PC-9 (cell line): ENCODE measurements at regions not wholly inside any gene's neighbourhood (a gene's known extent, or its start where the extent isn't known, plus 50 kb on each side); places are given as distances from the start of the nearest gene placed in this dataset.

Experiments
- BruUV-seq: library from RNA; stranded (reverse); fragments of 400-500 nt; replicated peaks from 2 replicates; lab custom pipeline; 2021; lab: Mats Ljungman, UMichigan
- CTCF ChIA-PET: fragments of 300-600 bp; sonication (Branson Sonifier 250); formaldehyde crosslinking; loops from one replicate; lab custom pipeline; 2022; ENCODE audit warnings: antibody characterized with exemption; lab: Charles Lee
- POLR2A ChIA-PET: fragments of 300-600 bp; sonication (Branson Sonifier 250); formaldehyde crosslinking; loops from one replicate; lab custom pipeline; 2022; ENCODE audit warnings: antibody characterized with exemption; ENCODE audit not compliant: unreplicated experiment; lab: Charles Lee
- DNase-seq, 2 experiments: peaks; one replicate each; pipeline versions ENCODE4 v3.0.0 to v3.0.0-alpha.2; 2015 to 2022; ENCODE audit warnings: mixed read lengths in 1 of 2
- H2AFZ ChIP-seq: fragments of 200-600 bp; sonication (generic); 2 replicates; pipeline ENCODE4 v1.8.1; 2017; ENCODE audit warnings: antibody characterized with exemption
- H3F3A ChIP-seq: fragments of 200-600 bp; sonication (generic); 2 replicates; pipeline ENCODE4 v1.8.1; 2017; ENCODE audit warnings: antibody characterized with exemption, mild to moderate bottlenecking, low read depth; ENCODE audit not compliant: insufficient read depth
- H3K27ac ChIP-seq: fragments of 200-600 bp; sonication (generic); 2 replicates; pipeline ENCODE4 v1.6.1; 2016; ENCODE audit warnings: mixed run types
- H3K27me3 ChIP-seq: fragments of 200-600 bp; sonication (generic); 2 replicates; pipeline ENCODE4 v1.6.1; 2016; ENCODE audit warnings: low read depth, mixed run types; ENCODE audit not compliant: insufficient read depth
- H3K36me3 ChIP-seq: fragments of 200-600 bp; sonication (generic); 2 replicates; pipeline ENCODE4 v1.6.1; 2016; ENCODE audit warnings: low read depth, mixed run types
- H3K4me1 ChIP-seq: fragments of 200-600 bp; sonication (generic); replicated peaks from 2 replicates; pipeline ENCODE4 v1.6.1; 2016; ENCODE audit warnings: mixed run types; ENCODE audit not compliant: insufficient read depth
- H3K4me2 ChIP-seq: fragments of 200-600 bp; sonication (generic); 2 replicates; pipeline ENCODE4 v1.6.1; 2017; ENCODE audit warnings: mixed run types
- H3K4me3 ChIP-seq: fragments of 200-600 bp; sonication (generic); 2 replicates; pipeline ENCODE4 v1.6.1; 2016; ENCODE audit warnings: mixed run types
- H3K79me2 ChIP-seq: fragments of 200-600 bp; sonication (generic); 2 replicates; pipeline ENCODE4 v1.6.1; 2017; ENCODE audit warnings: low read depth, mixed run types
- H3K9me2 ChIP-seq: fragments of 200-600 bp; sonication (generic); 2 replicates; pipeline ENCODE4 v1.8.1; 2017; ENCODE audit warnings: mild to moderate bottlenecking; ENCODE audit not compliant: insufficient read depth
- H3K9me3 ChIP-seq: fragments of 200-600 bp; sonication (generic); 2 replicates; pipeline ENCODE4 v1.8.1; 2016; ENCODE audit warnings: low read depth; ENCODE audit not compliant: insufficient read depth
- H4K20me1 ChIP-seq: fragments of 200-600 bp; sonication (generic); 2 replicates; pipeline ENCODE4 v1.8.1; 2017; ENCODE audit not compliant: insufficient read depth
- EZH2 ChIP-seq: fragments of 200-600 bp; sonication (generic); IDR thresholded peaks from 2 replicates; pipeline ENCODE4 v1.8.0; 2017; ENCODE audit warnings: antibody characterized with exemption, low read depth
- intact Hi-C: fragments of 100-400 bp; cut with micrococcal nuclease; formaldehyde crosslinking; loops from one replicate; pipeline ENCODE4 v1.10.0; 2022; ENCODE audit not compliant: unreplicated experiment
- TF ChIP-seq, protein P1 (sequence below): fragments of 200-600 bp; sonication (generic); conservative IDR thresholded peaks from 2 replicates; pipeline ENCODE4 v1.6.1; 2017; ENCODE audit warnings: mixed run types, antibody characterized with exemption, mild to moderate bottlenecking, moderate library complexity

DNA sequence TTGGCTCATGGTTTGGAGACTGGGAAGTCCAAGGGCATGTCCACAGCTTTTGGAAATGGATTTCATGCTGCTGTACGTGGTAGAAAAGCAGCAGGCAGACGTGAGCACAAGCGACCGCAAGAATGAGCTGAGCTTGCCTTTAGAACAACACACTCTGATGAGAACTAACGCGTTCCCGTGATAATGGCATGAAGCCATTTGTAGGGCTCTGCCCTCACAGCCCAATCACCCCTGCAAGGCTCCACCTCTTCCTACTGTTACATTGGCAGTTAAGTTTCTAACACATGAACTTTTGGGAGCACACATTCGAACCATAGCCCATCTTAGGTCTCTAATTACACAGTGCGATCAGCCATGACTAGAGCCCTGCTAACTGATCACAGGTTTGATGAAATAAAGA is 107.5 kb upstream of the TMEM170B start:
- H3K27ac ChIP-seq = no peak overlapping the region
- TF ChIP-seq, protein P1, sequence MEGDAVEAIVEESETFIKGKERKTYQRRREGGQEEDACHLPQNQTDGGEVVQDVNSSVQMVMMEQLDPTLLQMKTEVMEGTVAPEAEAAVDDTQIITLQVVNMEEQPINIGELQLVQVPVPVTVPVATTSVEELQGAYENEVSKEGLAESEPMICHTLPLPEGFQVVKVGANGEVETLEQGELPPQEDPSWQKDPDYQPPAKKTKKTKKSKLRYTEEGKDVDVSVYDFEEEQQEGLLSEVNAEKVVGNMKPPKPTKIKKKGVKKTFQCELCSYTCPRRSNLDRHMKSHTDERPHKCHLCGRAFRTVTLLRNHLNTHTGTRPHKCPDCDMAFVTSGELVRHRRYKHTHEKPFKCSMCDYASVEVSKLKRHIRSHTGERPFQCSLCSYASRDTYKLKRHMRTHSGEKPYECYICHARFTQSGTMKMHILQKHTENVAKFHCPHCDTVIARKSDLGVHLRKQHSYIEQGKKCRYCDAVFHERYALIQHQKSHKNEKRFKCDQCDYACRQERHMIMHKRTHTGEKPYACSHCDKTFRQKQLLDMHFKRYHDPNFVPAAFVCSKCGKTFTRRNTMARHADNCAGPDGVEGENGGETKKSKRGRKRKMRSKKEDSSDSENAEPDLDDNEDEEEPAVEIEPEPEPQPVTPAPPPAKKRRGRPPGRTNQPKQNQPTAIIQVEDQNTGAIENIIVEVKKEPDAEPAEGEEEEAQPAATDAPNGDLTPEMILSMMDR = no peak
- no peak for TF ChIP-seq EZH2
- no peak overlapping the region for H3K4me2 ChIP-seq
- CTCF ChIA-PET = no interaction called here
- no peaks in the 10 kb centered on the region for H3K9me3 ChIP-seq
- BruUV-seq = no TSS peak
- no peaks in the 10 kb centered on the region for H3K36me3 ChIP-seq
- no peak for DNase-seq
- no peaks in the 10 kb centered on the region for H3K27me3 ChIP-seq
- H3K4me1 ChIP-seq = peaks cover 89% of the 10 kb centered on the region
- intact Hi-C loops = no loop called here
- POLR2A ChIA-PET = interaction anchor here (0.8 kb wide), 1 partner anchor 198 kb away, joined by 6 read pairs; the partner anchor contains the start of gene NEDD9
- H3K9me2 ChIP-seq = no peaks in the 10 kb centered on the region
- no peak overlapping the region for H3K4me3 ChIP-seq
- H2AFZ ChIP-seq = no peak overlapping the region
- H4K20me1 ChIP-seq = no peaks in the 10 kb centered on the region
- H3F3A ChIP-seq = peaks cover 29% of the 10 kb centered on the region
- no peaks in the 10 kb centered on the region for H3K79me2 ChIP-seq

DNA sequence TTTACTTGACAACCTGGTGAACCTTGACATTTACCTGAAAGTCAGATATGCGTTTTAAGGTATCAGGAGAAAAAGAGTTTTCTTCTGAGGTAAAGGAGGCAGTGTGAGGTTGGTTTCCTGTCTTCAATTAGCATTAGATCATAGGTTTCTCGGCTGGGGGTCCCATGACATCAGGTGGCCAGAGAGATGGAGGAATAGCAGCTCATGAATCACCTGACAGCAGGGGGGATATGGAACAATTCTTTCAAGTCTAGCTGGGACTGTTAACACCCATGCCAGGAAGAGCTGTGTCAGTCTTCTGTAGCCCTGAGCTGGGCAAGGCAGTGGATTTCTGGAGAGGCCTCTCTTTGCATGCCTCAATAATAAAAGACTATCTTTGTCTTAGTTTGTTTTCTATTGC is 108.0 kb upstream of the TMEM170B start:
- no peak overlapping the region for H2AFZ ChIP-seq
- CTCF ChIA-PET = no interaction called here
- no peaks in the 10 kb centered on the region for H3K79me2 ChIP-seq
- no peaks in the 10 kb centered on the region for H3K9me3 ChIP-seq
- H3K4me1 ChIP-seq = peaks cover 90% of the 10 kb centered on the region
- no peaks in the 10 kb centered on the region for H3K9me2 ChIP-seq
- H3K27me3 ChIP-seq = no peaks in the 10 kb centered on the region
- H3F3A ChIP-seq = peaks cover 26% of the 10 kb centered on the region
- BruUV-seq = no TSS peak
- no peaks in the 10 kb centered on the region for H4K20me1 ChIP-seq
- TF ChIP-seq, protein P1 = no peak
- peak overlapping the region; percentile 80 for H3K27ac ChIP-seq
- POLR2A ChIA-PET = interaction anchor here (0.8 kb wide), 1 partner anchor 197 kb away, joined by 6 read pairs; the partner anchor contains the start of gene NEDD9
- DNase-seq = no peak
- peak overlapping the region; percentile 63 for H3K4me2 ChIP-seq
- intact Hi-C loops = loop anchor here (2.0 kb wide), 2 partner anchors 65 to 223 kb away; no protein-coding TSS in a partner anchor
- no peak overlapping the region for H3K4me3 ChIP-seq
- no peaks in the 10 kb centered on the region for H3K36me3 ChIP-seq

DNA sequence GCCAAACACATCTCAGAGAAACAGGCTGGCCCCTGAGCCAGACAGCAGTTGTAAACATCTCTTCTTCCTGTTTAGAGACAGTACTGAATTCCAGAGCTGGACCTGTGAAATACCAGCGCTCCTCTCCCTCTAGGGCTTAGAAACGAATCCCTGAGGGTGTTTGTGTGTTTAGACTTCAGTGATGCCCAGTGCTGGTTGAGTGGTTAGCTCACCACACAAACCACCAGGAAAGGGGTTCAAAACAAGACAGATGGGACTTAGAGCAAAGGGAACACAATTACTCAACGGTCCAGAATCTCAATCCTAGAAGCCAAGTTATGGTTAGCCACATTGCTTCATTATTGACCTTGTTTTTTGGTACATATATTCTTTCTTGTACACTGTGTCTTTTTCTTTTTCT is 108.7 kb upstream of the TMEM170B start:
- H3F3A ChIP-seq = peaks cover 22% of the 10 kb centered on the region
- H3K79me2 ChIP-seq = no peaks in the 10 kb centered on the region
- H3K4me2 ChIP-seq = peak overlapping the region; percentile 63
- no peaks in the 10 kb centered on the region for H3K36me3 ChIP-seq
- peaks cover 90% of the 10 kb centered on the region for H3K4me1 ChIP-seq
- H4K20me1 ChIP-seq = no peaks in the 10 kb centered on the region
- H3K4me3 ChIP-seq = no peak overlapping the region
- POLR2A ChIA-PET = interaction anchor here (0.5 to 0.9 kb wide), 6 partner anchors 73 to 226 kb away, joined by 3 to 8 read pairs (median 3); no protein-coding TSS in a partner anchor
- DNase-seq = peak; percentile 47 to 89
- peak overlapping the region; percentile 80 for H3K27ac ChIP-seq
- intact Hi-C loops = loop anchor here (1.0 to 2.0 kb wide), 4 partner anchors 36 to 222 kb away; no protein-coding TSS in a partner anchor
- no peak for TF ChIP-seq EZH2
- TF ChIP-seq, protein P1 = no peak
- CTCF ChIA-PET = no interaction called here
- BruUV-seq = no TSS peak
- H3K9me3 ChIP-seq = no peaks in the 10 kb centered on the region
- H2AFZ ChIP-seq = no peak overlapping the region
- no peaks in the 10 kb centered on the region for H3K27me3 ChIP-seq
- no peaks in the 10 kb centered on the region for H3K9me2 ChIP-seq
